ENCODE measurements at regions not wholly inside any gene's neighbourhood (a gene's known extent, or its start where the extent isn't known, plus 50 kb on each side); places are given as distances from the start of the nearest gene placed in this dataset.

DNA sequence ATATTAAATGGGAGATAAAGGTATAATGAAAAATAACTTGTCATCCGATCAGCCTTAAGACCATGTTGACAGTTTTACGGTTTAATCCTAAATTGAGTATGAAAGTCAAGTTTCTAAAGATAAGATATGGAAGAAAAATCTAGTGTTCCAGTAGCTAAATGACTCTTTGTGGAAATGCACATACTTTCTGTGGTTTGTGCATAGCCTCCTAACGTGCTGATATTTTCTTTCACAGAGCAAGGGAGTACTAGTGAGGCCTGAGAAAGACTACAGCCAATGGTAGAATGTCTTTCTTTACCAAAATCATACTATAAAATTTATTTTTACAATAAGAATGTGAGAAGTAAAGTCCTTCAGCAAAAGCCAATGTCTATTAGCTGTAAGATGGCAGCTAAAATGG, 430.6 kb upstream of the RGMA start:
- Histone ChIP-seq H3K4me2 (ENCODE audit: control insufficient read depth, insufficient read depth) (no peak overlapping the region), H3K27ac (ENCODE audit: control insufficient read depth, insufficient read depth) (no peak overlapping the region), H2AFZ (ENCODE audit: control insufficient read depth, low read depth, low read length) (no peak overlapping the region), H4K20me1 (ENCODE audit: control insufficient read depth, insufficient read depth) (no peaks in the 10 kb centered on the region), H3K4me1 (ENCODE audit: control insufficient read depth, insufficient read depth, low read length) (no peaks in the 10 kb centered on the region), H3K9ac (ENCODE audit: control insufficient read depth, insufficient read depth, low read length) (no peak overlapping the region), H3K4me3 (no peak overlapping the region), H3K36me3 (ENCODE audit: control insufficient read depth in 2 of 2, insufficient read depth in 2 of 2, low read length in 1 of 2) (no peaks in the 10 kb centered on the region), H3K27me3 (replicated peaks in 1 of 2; ENCODE audit: control insufficient read depth in 2 of 2, insufficient read depth in 2 of 2, low read length in 1 of 2) (no peaks in the 10 kb centered on the region), H3K9me3 (replicated peaks; ENCODE audit: control insufficient read depth, insufficient read depth, low read length) (no peaks in the 10 kb centered on the region), H3K79me2 (ENCODE audit: control insufficient read depth, insufficient read depth, low read length) (no peaks in the 10 kb centered on the region)
- SMC1A ChIA-PET (ENCODE audit: uncharacterized antibody, unreplicated experiment) = no interaction called here
- RAD21 ChIA-PET (ENCODE audit: unreplicated experiment) = no interaction called here
- FAIRE-seq = no peak
- no peak for TF ChIP-seq EED (IDR thresholded peaks at IDR 0.05; ENCODE audit: low read depth)
- TF ChIP-seq FOS (IDR thresholded peaks at IDR 0.05; ENCODE audit: borderline replicate concordance, extremely low read depth, insufficient read length) = no peak
- no peak for TF ChIP-seq ZNF622 (IDR thresholded peaks at IDR 0.05)
- TF ChIP-seq, protein P1, sequence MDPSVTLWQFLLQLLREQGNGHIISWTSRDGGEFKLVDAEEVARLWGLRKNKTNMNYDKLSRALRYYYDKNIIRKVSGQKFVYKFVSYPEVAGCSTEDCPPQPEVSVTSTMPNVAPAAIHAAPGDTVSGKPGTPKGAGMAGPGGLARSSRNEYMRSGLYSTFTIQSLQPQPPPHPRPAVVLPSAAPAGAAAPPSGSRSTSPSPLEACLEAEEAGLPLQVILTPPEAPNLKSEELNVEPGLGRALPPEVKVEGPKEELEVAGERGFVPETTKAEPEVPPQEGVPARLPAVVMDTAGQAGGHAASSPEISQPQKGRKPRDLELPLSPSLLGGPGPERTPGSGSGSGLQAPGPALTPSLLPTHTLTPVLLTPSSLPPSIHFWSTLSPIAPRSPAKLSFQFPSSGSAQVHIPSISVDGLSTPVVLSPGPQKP (IDR thresholded peaks at IDR 0.05; ENCODE audit: low read depth, low read length) = no peak
- TF ChIP-seq YBX1 (IDR thresholded peaks at IDR 0.05) = no peak
- TF ChIP-seq, protein P2, sequence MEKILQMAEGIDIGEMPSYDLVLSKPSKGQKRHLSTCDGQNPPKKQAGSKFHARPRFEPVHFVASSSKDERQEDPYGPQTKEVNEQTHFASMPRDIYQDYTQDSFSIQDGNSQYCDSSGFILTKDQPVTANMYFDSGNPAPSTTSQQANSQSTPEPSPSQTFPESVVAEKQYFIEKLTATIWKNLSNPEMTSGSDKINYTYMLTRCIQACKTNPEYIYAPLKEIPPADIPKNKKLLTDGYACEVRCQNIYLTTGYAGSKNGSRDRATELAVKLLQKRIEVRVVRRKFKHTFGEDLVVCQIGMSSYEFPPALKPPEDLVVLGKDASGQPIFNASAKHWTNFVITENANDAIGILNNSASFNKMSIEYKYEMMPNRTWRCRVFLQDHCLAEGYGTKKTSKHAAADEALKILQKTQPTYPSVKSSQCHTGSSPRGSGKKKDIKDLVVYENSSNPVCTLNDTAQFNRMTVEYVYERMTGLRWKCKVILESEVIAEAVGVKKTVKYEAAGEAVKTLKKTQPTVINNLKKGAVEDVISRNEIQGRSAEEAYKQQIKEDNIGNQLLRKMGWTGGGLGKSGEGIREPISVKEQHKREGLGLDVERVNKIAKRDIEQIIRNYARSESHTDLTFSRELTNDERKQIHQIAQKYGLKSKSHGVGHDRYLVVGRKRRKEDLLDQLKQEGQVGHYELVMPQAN (conservative IDR thresholded peaks at IDR 0.05) = no peak
- TF ChIP-seq, protein P3, sequence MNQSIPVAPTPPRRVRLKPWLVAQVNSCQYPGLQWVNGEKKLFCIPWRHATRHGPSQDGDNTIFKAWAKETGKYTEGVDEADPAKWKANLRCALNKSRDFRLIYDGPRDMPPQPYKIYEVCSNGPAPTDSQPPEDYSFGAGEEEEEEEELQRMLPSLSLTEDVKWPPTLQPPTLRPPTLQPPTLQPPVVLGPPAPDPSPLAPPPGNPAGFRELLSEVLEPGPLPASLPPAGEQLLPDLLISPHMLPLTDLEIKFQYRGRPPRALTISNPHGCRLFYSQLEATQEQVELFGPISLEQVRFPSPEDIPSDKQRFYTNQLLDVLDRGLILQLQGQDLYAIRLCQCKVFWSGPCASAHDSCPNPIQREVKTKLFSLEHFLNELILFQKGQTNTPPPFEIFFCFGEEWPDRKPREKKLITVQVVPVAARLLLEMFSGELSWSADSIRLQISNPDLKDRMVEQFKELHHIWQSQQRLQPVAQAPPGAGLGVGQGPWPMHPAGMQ (IDR thresholded peaks at IDR 0.05; ENCODE audit: borderline replicate concordance) = no peak
- TF ChIP-seq, protein P4, sequence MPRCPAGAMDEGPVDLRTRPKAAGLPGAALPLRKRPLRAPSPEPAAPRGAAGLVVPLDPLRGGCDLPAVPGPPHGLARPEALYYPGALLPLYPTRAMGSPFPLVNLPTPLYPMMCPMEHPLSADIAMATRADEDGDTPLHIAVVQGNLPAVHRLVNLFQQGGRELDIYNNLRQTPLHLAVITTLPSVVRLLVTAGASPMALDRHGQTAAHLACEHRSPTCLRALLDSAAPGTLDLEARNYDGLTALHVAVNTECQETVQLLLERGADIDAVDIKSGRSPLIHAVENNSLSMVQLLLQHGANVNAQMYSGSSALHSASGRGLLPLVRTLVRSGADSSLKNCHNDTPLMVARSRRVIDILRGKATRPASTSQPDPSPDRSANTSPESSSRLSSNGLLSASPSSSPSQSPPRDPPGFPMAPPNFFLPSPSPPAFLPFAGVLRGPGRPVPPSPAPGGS (IDR thresholded peaks at IDR 0.05; ENCODE audit: borderline replicate concordance, insufficient read depth, low read depth, low read length, poor library complexity, severe bottlenecking) = no peak
- no peak for TF ChIP-seq NFIC (IDR thresholded peaks at IDR 0.05; ENCODE audit: low read depth, low read length)
- TF ChIP-seq, protein P5, sequence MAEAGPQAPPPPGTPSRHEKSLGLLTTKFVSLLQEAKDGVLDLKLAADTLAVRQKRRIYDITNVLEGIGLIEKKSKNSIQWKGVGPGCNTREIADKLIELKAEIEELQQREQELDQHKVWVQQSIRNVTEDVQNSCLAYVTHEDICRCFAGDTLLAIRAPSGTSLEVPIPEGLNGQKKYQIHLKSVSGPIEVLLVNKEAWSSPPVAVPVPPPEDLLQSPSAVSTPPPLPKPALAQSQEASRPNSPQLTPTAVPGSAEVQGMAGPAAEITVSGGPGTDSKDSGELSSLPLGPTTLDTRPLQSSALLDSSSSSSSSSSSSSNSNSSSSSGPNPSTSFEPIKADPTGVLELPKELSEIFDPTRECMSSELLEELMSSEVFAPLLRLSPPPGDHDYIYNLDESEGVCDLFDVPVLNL (IDR thresholded peaks at IDR 0.05; ENCODE audit: low read depth, low read length) = no peak
- TF ChIP-seq IKZF1 (conservative IDR thresholded peaks at IDR 0.05) = no peak
- no peak for TF ChIP-seq ATF7 (IDR thresholded peaks at IDR 0.05; ENCODE audit: low read depth)
- TF ChIP-seq NBN (IDR thresholded peaks at IDR 0.05) = no peak
- TF ChIP-seq MTA2 (IDR thresholded peaks at IDR 0.05; ENCODE audit: low read depth) = no peak
- TF ChIP-seq CHD2 (IDR thresholded peaks at IDR 0.05; ENCODE audit: borderline replicate concordance, low read depth, low read length) = no peak
- no peak for ATAC-seq
- in situ Hi-C loops (cut with MboI) = no loop called here
- POLR2A ChIA-PET = no interaction called here
- WGBS (ENCODE audit: insufficient coverage, insufficient replicate concordance, low lambda C conversion rate, missing lambda C conversion rate) = 44% methylated on average over 3 of the region's 3 CpGs
- intact Hi-C loops (cut with micrococcal nuclease; ENCODE audit: unreplicated experiment) = no loop called here
- no peak for DNase-seq (ENCODE audit: low read depth, low spot score)
- CTCF ChIA-PET = no interaction called here
- BruUV-seq (replicated peaks) = no TSS peak

Measured in GM12878 (cell line).